GM12878 (cell line): ENCODE measurements at regions not wholly inside any gene's neighbourhood (a gene's known extent, or its start where the extent isn't known, plus 50 kb on each side); places are given as distances from the start of the nearest gene placed in this dataset.

Source experiments
- ATAC-seq: fragments of 200-7000 bp; cut with Tn5 transposase; 3 replicates; pipeline ENCODE4 v1.9.1; 2020; ENCODE audit warnings: mild to moderate bottlenecking, moderate library complexity
- BruUV-seq: library from RNA; stranded (reverse); fragments of 400-500 nt; replicated peaks from 2 replicates; lab custom pipeline; 2021; lab: Mats Ljungman, UMichigan
- CTCF ChIA-PET: fragments of 300-600 bp; sonication (Branson Sonifier 250); formaldehyde crosslinking; extraction: SDS; loops from one replicate; lab custom pipeline; 2021; ENCODE audit warnings: inconsistent platforms; lab: Yijun Ruan, JAX
- POLR2A ChIA-PET: fragments of 350-600 bp; formaldehyde crosslinking; extraction: SDS; loops from one replicate; lab custom pipeline; 2021; ENCODE audit warnings: inconsistent platforms; lab: Charles Lee
- RAD21 ChIA-PET: fragments of 300-600 bp; sonication (Branson Sonifier 250); formaldehyde crosslinking; loops from one replicate; lab custom pipeline; 2023; ENCODE audit warnings: antibody characterized with exemption; ENCODE audit not compliant: unreplicated experiment; lab: Charles Lee
- SMC1A ChIA-PET: fragments of 300-600 bp; sonication (Branson Sonifier 250); formaldehyde crosslinking; loops from one replicate; lab custom pipeline; 2023; ENCODE audit not compliant: unreplicated experiment, uncharacterized antibody; lab: Charles Lee
- DNase-seq: peaks from one replicate; pipeline ENCODE4 v3.0.0-alpha.2; 2011; ENCODE audit warnings: low read depth, low spot score
- FAIRE-seq: peaks from 3 replicates; lab custom pipeline; 2011; peaks lifted over from hg19 to GRCh38; lab: Jason Lieb, UNC
- H2AFZ ChIP-seq: 2 replicates; pipeline ENCODE4 v1.6.0; 2011; ENCODE audit warnings: low read depth, low read length, control low read depth; ENCODE audit not compliant: control insufficient read depth
- H3K27ac ChIP-seq: 2 replicates; pipeline ENCODE4 v1.5.1; 2011; ENCODE audit warnings: control low read depth; ENCODE audit not compliant: control insufficient read depth, insufficient read depth
- H3K27me3 ChIP-seq, 2 experiments: replicated peaks in 1 of 2; 2 replicates each; pipeline versions ENCODE4 v1.6.0 to v1.6.1; 2011; ENCODE audit warnings: low read length in 1 of 2; ENCODE audit not compliant: control insufficient read depth in 2 of 2, insufficient read depth in 2 of 2
- H3K36me3 ChIP-seq, 2 experiments: 2 replicates each; pipeline ENCODE4 v1.5.1; 2011; ENCODE audit warnings: low read length in 1 of 2; ENCODE audit not compliant: control insufficient read depth in 2 of 2, insufficient read depth in 2 of 2
- H3K4me1 ChIP-seq: 2 replicates; pipeline ENCODE4 v1.6.1; 2011; ENCODE audit warnings: mild to moderate bottlenecking, low read length, moderate library complexity, mixed read lengths; ENCODE audit not compliant: control insufficient read depth, insufficient read depth
- H3K4me2 ChIP-seq: 2 replicates; pipeline ENCODE4 v1.6.0; 2011; ENCODE audit warnings: control low read depth; ENCODE audit not compliant: control insufficient read depth, insufficient read depth
- H3K4me3 ChIP-seq: fragments of 200-600 bp; sonication (generic); 2 replicates; pipeline ENCODE4 v1.5.1; 2016
- H3K79me2 ChIP-seq: 2 replicates; pipeline ENCODE4 v1.6.0; 2011; ENCODE audit warnings: low read length; ENCODE audit not compliant: control insufficient read depth, insufficient read depth
- H3K9ac ChIP-seq: 2 replicates; pipeline ENCODE4 v1.8.0; 2011; ENCODE audit warnings: low read length, control low read depth, mixed read lengths; ENCODE audit not compliant: control insufficient read depth, insufficient read depth
- H3K9me3 ChIP-seq: replicated peaks from 3 replicates; pipeline ENCODE4 v1.5.1; 2011; ENCODE audit warnings: mild to moderate bottlenecking, low read length; ENCODE audit not compliant: control insufficient read depth, insufficient read depth
- H4K20me1 ChIP-seq: 2 replicates; pipeline ENCODE4 v1.6.0; 2011; ENCODE audit not compliant: control insufficient read depth, insufficient read depth
- RAD21 ChIP-seq: IDR thresholded peaks from 2 replicates; pipeline ENCODE4 v1.6.1; 2011; ENCODE audit warnings: mild to moderate bottlenecking, low read depth, low read length, moderate library complexity; ENCODE audit not compliant: insufficient read depth
- SMC3 ChIP-seq: IDR thresholded peaks from 2 replicates; pipeline ENCODE4 v1.6.1; 2011; ENCODE audit warnings: low read length, improper control_type of control experiment, borderline replicate concordance
- ZNF207 ChIP-seq: fragments of 450-650 bp; IDR thresholded peaks from 2 replicates; pipeline ENCODE4 v1.6.1; 2014; ENCODE audit warnings: antibody characterized with exemption, mild to moderate bottlenecking, borderline replicate concordance
- WGBS: methylation state at CpG from one replicate; pipeline ENCODE4 v1.1.6; 2016; ENCODE audit warnings: low lambda C conversion rate; ENCODE audit not compliant: insufficient replicate concordance, insufficient coverage; ENCODE audit errors: missing lambda C conversion rate; 5-methylcytosine and 5-hydroxymethylcytosine counted together
- in situ Hi-C: fragments of 300-500 bp; cut with MboI; formaldehyde crosslinking; loops from 9 replicates; pipeline ENCODE4 v1.14.3; 2018; ENCODE audit warnings: mixed read lengths
- intact Hi-C: fragments of 100-400 bp; cut with micrococcal nuclease; formaldehyde crosslinking; loops from one replicate; pipeline ENCODE4 v1.14.2; 2022; ENCODE audit not compliant: unreplicated experiment
- TF ChIP-seq, protein P1 (sequence below), 3 experiments: IDR thresholded peaks in 2 of 3; conservative IDR thresholded peaks in 1 of 3; 2 replicates each; pipeline ENCODE4 v1.5.1; 2011; ENCODE audit warnings: low read depth in 3 of 3, low read length in 3 of 3, mild to moderate bottlenecking in 3 of 3, control low read depth in 2 of 3, moderate library complexity in 2 of 3, inconsistent platforms in 1 of 3, mixed read lengths in 1 of 3; ENCODE audit not compliant: control insufficient read depth in 2 of 3, insufficient read depth in 1 of 3; ENCODE audit errors: extremely low read depth in 1 of 3

DNA sequence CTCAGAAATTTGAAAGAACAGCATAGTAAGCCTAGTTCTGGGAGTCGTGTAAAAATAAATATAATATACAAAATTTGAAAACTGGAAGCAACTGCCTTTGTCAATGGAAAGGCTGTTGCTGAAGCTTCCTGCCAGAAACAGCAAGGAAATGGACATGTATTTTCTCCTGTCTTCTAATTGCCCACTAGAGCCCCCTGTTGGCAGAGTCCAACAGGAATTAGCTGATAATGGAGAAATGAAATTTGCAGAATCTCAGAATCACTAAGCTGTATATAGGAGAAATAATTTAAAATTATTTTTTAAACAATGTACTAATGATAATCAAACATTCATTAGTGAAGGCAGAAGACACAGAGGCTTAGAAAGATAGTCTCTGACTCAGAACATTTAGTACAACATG lies 414.8 kb downstream of the SLC6A15 start:
- no peak for DNase-seq
- Histone ChIP-seq H3K4me2 (no peak overlapping the region), H3K36me3 (no peaks in the 10 kb centered on the region), H3K27me3 (no peaks in the 10 kb centered on the region; a peak in 1 of 4 replicates), H3K4me1 (no peaks in the 10 kb centered on the region), H3K9me3 (no peaks in the 10 kb centered on the region), H2AFZ (no peak overlapping the region), H3K4me3 (no peak overlapping the region), H3K79me2 (no peaks in the 10 kb centered on the region), H3K9ac (no peak overlapping the region), H4K20me1 (no peaks in the 10 kb centered on the region), H3K27ac (no peak overlapping the region)
- peak; percentile 47; the same call in 2 of the 3 replicates for ATAC-seq
- POLR2A ChIA-PET = interaction anchor here (0.6 kb wide), 1 partner anchor 390 kb away, joined by 5 read pairs; no protein-coding TSS in a partner anchor
- in situ Hi-C loops = no loop called here
- RAD21 ChIA-PET = interaction anchor here (0.6 to 3.0 kb wide), 4 partner anchors 145 to 1812 kb away, joined by 3 to 22 read pairs (median 4); no protein-coding TSS in a partner anchor
- FAIRE-seq = no peak
- TF ChIP-seq, protein P1, sequence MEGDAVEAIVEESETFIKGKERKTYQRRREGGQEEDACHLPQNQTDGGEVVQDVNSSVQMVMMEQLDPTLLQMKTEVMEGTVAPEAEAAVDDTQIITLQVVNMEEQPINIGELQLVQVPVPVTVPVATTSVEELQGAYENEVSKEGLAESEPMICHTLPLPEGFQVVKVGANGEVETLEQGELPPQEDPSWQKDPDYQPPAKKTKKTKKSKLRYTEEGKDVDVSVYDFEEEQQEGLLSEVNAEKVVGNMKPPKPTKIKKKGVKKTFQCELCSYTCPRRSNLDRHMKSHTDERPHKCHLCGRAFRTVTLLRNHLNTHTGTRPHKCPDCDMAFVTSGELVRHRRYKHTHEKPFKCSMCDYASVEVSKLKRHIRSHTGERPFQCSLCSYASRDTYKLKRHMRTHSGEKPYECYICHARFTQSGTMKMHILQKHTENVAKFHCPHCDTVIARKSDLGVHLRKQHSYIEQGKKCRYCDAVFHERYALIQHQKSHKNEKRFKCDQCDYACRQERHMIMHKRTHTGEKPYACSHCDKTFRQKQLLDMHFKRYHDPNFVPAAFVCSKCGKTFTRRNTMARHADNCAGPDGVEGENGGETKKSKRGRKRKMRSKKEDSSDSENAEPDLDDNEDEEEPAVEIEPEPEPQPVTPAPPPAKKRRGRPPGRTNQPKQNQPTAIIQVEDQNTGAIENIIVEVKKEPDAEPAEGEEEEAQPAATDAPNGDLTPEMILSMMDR (IDR thresholded peaks at IDR 0.05 in 2 of 3, conservative IDR thresholded peaks at IDR 0.05 in 1 of 3; ENCODE audit: control insufficient read depth in 2 of 3, extremely low read depth in 1 of 3, insufficient read depth in 1 of 3, low read depth in 3 of 3, low read length in 3 of 3) = peak; percentile 47 to 59 (median 56); a peak in 5 of 6 replicates
- TF ChIP-seq ZNF207 (no peak), SMC3 (peak; percentile 44; the same call in 1 of the 2 replicates), RAD21 (peak; percentile 63)
- CTCF ChIA-PET = interaction anchor here (1.0 to 3.0 kb wide), 11 partner anchors 9 to 1812 kb away, joined by 3 to 15 read pairs (median 5); no protein-coding TSS in a partner anchor
- 9% methylated on average over 1 of the region's 1 CpG for whole genome bisulfite sequencing
- SMC1A ChIA-PET = interaction anchor here (0.5 to 2.2 kb wide), 7 partner anchors 14 to 1812 kb away, joined by 3 to 16 read pairs (median 4); partner anchors contain the start of gene TMTC2
- intact Hi-C loops = no loop called here
- no TSS peak for BruUV-seq
